Umbilical cord (tissue), 1 donor: ENCODE measurements at regions not wholly inside any gene's neighbourhood (a gene's known extent, or its start where the extent isn't known, plus 50 kb on each side); places are given as distances from the start of the nearest gene placed in this dataset.
"Not testable (repeated sequence)": the region's sequence is repeated elsewhere in the genome, so short reads cannot be mapped to it uniquely, and the experiment has no call there.

Source experiments
- DNase-seq: peaks from one replicate; pipeline ENCODE4 v3.0.0-alpha.2; 2015; ENCODE audit warnings: low spot score

DNA sequence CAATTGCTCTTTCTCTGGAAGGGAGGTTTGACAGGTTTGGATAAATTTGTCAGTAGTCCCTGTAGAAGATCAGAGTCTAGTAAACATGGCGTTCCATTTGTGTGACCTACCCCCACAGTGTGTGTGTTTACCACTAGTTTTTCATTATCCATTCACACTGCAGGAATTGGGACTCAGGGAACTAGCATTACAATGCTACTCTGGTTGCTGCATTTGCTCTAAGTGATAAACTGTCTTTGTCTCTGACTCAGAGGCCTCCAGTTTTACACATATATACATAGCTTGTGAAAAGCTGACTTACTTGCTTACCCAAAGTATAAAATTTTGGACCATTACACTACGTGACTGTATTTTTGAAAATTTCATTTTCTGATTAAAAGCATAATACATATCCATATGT is 1604.0 kb downstream of the REEP3 start:
- DNase-seq = no peak

DNA sequence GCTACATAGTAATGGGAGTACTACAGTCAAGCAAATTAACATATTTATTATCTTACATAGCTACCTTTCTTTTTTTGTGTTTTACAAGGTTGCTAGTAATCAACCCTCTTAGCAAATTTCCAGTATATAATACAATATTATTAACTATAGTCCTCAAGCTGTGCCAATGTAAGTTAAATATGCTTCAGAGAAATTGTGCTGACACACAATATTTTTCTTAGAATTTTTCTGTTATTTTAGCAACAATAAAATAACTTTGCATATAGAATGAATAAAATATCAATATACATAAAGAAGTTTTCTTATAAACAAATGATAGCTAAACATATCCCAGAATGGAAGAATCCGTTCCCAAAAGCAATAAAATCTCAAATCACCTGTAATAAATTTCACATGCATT is 1605.1 kb downstream of the REEP3 start:
- DNase-seq = no peak

- DNase-seq = no peak
Measured at GRCh38 chr10:65128277-65128676, 1607.1 kb downstream of the REEP3 start.

DNA sequence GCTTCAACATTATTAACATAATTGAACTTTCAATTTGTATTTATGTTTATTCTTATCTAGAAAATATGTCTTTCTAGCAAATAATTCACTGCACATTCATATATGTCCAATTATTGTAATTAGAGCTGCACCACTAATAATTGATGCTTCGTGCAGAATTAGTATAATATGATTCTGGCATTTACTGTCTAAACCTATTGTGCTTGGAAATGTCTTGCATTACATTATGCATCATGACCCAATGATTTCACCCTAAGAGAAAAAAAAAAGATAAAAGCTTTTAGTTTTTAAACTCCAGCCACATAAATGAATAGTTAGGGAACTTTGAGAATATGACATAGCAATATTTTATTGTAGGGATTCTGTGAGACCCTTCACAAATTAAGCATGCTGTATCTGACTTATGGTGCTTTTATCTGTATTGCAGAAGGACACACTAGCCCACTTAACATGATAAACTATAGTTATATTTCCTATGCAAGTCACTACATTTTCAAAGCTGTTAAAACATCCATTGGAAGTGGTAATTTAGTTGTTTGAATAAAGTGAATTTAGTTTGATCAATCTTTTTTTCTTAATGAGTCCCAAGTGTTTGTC is 1609.1 kb downstream of the REEP3 start:
- no peak for DNase-seq

DNA sequence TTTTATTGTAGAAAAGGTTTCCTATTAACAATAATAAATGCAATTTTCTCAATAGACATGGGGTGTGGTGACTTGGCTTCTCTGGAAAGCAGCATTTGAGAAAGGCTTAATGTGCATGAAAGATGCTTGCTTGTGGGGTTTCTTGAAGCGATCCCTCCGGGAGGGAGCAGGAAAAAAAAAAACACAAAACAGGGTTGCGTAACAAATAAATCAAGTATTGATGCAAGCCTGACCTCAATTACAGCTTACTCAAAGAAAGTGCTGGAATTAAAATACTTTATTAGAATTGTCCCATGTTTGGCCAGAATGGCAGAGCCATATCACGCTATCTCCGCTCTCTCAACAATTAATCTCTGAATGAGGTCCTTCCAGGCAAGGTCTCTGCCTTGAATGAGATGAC is 1612.5 kb downstream of the REEP3 start:
- no peak for DNase-seq

DNA sequence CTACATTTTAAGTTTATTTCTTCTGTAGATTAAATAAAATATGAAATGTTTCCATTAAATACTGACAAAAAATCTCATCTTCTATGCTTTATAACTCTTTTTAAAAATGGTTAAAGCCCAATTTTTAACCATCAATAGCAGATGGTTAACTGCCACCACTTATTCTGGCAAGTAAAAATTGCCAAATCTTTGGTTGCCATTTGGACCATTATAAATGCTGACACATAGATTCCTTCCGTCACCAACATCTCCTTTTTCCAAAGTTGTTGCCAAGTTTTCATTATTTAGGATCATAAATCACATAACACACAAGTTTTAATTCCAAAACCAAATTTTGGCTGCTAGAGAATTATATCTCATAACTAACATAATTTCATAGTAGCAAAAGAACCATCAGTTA is 1614.3 kb downstream of the REEP3 start:
- DNase-seq = no peak

- no peak for DNase-seq
Measured at GRCh38 chr10:65142641-65143435, 1621.6 kb downstream of the REEP3 start.

- no peak for DNase-seq
Measured at GRCh38 chr10:65143723-65144122, 1622.5 kb downstream of the REEP3 start.

DNA sequence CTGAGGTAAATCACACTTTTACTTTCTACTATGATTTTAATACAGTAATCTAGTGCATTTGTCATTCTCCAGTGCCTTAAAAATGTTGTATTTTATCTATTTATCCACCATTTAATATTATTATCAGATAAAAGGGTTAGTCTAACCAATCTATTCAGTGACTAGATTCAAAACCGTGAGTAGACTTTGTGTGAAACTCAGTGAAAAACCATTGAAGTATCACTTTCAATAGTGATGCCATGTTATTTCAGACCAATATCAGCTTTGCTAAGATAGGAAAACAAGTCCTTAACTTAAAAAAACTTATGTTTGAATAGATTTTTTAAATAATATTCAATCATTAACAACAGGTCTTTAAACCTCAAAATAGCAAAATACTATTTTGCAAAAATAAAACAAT is 1628.7 kb downstream of the REEP3 start:
- no peak for DNase-seq

- no peak for DNase-seq
Measured at GRCh38 chr10:65166272-65166671, 1645.1 kb downstream of the REEP3 start.

GRCh38 chr10:65172249-65172648 is 1651.0 kb downstream of the REEP3 start:
- no peak for DNase-seq

DNA sequence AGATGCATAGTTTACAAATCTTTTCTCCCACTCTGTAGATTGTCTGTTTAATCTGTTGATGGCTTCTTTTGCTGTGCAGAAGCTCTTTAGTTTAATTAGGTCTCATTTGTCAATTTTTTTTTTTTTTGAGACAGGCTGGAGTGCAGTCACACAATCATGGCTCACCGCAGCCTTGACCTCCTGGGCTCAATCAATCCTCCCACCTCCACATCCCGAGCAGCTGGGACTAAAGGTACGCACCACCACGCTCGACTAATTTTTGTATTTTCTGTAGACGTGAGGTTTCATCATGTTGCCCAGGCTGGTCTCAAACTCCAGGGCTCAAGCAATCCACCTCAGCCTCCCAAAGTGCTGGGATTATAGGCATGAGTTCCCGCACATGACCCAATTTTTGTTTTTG is 1655.8 kb downstream of the REEP3 start:
- DNase-seq = no peak

GRCh38 chr10:65183236-65183635 is 1662.0 kb downstream of the REEP3 start:
- no peak for DNase-seq

GRCh38 chr10:65186668-65187067 is 1665.5 kb downstream of the REEP3 start:
- DNase-seq = not testable (repeated sequence)

GRCh38 chr10:65194126-65194525 is 1672.9 kb downstream of the REEP3 start:
- DNase-seq = peak; percentile 57

DNA sequence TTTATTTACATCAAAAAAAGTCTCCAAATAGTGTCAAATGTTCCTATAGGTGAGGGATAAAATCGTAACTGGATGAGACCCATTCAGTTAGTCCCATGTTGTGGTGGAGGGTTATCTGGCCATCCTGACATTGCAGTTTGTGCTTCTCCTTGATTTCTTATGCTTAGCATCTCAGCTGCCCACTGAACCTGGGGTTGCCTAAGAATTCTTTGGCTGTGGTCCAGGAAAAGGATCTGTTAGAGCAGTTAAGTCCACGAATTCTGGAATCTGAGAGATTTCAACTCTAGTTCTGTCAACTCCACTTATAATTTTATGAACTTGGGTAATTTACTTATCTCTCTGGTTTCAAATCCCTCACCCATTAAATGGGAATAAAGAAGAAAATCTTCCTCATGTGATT is 1673.4 kb downstream of the REEP3 start:
- DNase-seq = peak; percentile 78

- DNase-seq = peak; percentile 80
Measured at GRCh38 chr10:65196111-65196510, 1674.9 kb downstream of the REEP3 start.

DNA sequence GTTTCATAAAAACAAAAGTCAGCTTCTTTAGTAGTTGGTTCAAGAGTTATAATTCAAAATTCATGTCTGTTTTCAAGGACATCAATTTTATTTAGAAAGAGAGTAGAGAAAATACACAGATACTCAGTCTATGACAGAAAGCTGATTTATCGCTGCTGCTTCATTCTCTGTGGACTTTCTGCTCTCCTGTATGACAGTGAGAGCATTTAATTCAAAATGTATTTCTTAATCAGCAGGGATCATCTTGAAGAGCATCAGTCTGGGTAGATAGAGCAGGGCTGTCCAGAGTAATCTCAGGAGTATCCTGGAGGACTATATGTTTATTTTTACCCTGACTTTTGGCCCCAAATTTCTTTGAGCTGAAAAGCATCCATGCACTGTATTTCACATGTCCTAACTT is 1676.7 kb downstream of the REEP3 start:
- peak; percentile 72 for DNase-seq

GRCh38 chr10:65201491-65201890 is 1680.3 kb downstream of the REEP3 start:
- DNase-seq = no peak

DNA sequence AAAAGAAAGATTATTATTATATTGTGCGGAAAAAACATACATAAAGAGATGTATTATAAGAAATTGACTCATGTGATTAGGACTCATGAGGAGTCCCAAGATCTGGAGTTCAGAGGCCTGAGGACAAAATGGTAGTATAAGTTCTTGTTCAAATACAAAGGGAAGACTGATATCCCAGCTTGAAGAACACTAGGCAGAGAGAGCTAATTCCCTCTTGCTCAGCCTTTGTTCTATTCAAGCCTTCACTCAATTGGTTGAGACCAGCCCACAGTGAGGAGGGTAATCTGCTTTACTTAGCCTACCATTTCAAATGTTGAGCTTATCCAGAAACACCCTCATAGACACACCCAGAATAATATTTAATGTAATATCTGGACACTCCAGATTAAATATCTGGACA is 1683.8 kb downstream of the REEP3 start:
- no peak for DNase-seq

- DNase-seq = no peak
Measured at GRCh38 chr10:65213170-65213569, 1692.0 kb downstream of the REEP3 start.

DNA sequence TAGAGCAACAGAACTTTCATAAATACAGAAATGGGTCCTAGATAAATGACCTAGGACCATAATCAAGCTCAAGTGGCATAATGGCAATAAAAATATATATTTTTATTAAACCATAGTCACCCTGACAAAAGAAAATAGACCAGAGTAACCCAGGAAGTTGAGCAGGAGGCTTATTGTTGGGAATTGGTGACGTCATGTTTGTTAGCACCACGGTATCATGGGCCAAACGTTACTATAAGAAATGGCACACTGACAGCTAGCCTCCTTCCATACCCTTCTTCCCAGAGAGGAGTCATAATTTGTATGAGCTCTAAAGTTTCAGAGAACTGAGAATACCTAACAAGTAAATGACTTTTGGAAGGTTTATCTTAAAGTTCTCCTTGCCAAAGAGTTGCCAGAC is 1698.2 kb downstream of the REEP3 start:
- DNase-seq = no peak

DNA sequence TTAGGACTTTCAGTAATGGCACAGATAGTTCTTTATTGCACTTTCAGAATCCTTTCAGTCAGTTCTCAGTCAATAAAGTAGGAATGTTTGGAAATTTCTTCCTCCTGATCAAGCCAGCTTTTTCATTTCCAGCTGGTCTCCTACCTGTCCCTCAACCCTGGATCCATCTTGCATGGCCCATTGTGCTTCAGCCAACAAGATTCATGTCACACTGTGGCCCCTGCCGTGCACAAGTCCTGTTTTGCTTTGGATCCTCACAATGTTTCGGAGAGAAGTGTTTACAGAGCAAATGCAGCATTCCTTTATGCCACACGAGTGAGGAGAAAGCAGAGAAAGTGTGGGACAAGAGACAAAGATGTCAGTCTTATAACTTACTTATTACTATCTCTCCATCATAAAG is 1694.7 kb upstream of the LRRTM3 start:
- DNase-seq = no peak

DNA sequence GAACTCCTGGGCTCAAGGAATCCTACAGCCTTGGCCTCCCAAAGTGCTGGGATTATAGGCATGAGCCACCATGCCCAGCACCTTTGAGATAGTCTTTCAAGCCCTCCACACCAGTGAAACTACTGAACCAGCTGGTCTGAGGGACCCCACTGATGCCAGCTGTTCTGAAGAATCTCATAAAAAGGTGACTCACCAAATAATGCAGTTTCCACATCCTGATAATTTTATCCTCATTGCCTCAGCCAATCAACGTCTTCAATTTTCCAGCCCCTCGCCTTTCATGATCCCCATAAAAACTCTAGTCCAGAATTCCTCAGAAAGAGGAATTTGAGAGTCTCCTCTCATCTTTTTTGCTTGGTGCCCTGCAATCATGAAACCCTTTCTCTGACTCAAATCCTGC is 1691.6 kb upstream of the LRRTM3 start:
- peak; percentile 15 for DNase-seq
